Keratinocyte (primary cell): ENCODE measurements at regions not wholly inside any gene's neighbourhood (a gene's known extent, or its start where the extent isn't known, plus 50 kb on each side); places are given as distances from the start of the nearest gene placed in this dataset.

Source experiments
- CTCF ChIP-seq, 3 experiments: IDR thresholded peaks in 1 of 3; conservative IDR thresholded peaks in 1 of 3; optimal IDR thresholded peaks in 1 of 3; 2 replicates in 2 of 3; 3 replicates in 1 of 3; pipeline versions ENCODE3 to v1.5.1; 2011; ENCODE audit warnings: low read length in 3 of 3, mild to moderate bottlenecking in 3 of 3, moderate library complexity in 2 of 3, control low read depth in 1 of 3, inconsistent platforms in 1 of 3; ENCODE audit not compliant: insufficient read depth in 2 of 3; ENCODE audit errors: extremely low read depth in 1 of 3
- EZH2 ChIP-seq: IDR thresholded peaks from one replicate; pipeline ENCODE4 v1.6.1; 2012; ENCODE audit warnings: inconsistent platforms, mild to moderate bottlenecking, low read length, moderate library complexity

GRCh38 chr11:19365743-19366410, 125.1 kb upstream of the E2F8 start:
- TF ChIP-seq CTCF (optimal IDR thresholded peaks at IDR 0.05 in 1 of 3, IDR thresholded peaks at IDR 0.05 in 1 of 3, conservative IDR thresholded peaks at IDR 0.05 in 1 of 3; ENCODE audit: extremely low read depth in 1 of 3, insufficient read depth in 2 of 3, low read length in 3 of 3) (no peak), EZH2 (no peak)
